ENCODE measurements at regions not wholly inside any gene's neighbourhood (a gene's known extent, or its start where the extent isn't known, plus 50 kb on each side); places are given as distances from the start of the nearest gene placed in this dataset.

- TF ChIP-seq, protein P1, sequence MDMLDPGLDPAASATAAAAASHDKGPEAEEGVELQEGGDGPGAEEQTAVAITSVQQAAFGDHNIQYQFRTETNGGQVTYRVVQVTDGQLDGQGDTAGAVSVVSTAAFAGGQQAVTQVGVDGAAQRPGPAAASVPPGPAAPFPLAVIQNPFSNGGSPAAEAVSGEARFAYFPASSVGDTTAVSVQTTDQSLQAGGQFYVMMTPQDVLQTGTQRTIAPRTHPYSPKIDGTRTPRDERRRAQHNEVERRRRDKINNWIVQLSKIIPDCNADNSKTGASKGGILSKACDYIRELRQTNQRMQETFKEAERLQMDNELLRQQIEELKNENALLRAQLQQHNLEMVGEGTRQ (IDR thresholded peaks at IDR 0.05; ENCODE audit: low read depth, low read length), result no peak
Measured at GRCh38 chr9:107548298-107549142, 59.0 kb upstream of the KLF4 start (continued).

GRCh38 chr9:107547772-107548297, 58.3 kb upstream of the KLF4 start:
- dilution Hi-C loops (cut with HindIII; ENCODE audit: low sequenced_read_pairs, unreplicated experiment) (no loop called here), intact Hi-C loops (cut with micrococcal nuclease) (loop anchor here (1.0 to 5.0 kb wide), 2 partner anchors 59 to 184 kb away; partner anchors contain the start of gene KLF4)
- peak overlapping the region; percentile 33; the same call in 1 of the 2 replicates for H3K4me2 ChIP-seq (ENCODE audit: low read depth, low read length)
- TF ChIP-seq MAFK (IDR thresholded peaks at IDR 0.05; ENCODE audit: low read depth, low read length) (no peak), RCOR1 (IDR thresholded peaks at IDR 0.05; ENCODE audit: insufficient replicate concordance, low read length) (no peak), RAD21 (IDR thresholded peaks at IDR 0.05; ENCODE audit: low read length) (no peak), CEBPB (IDR thresholded peaks at IDR 0.05; ENCODE audit: low read depth, low read length) (no peak), SMC3 (IDR thresholded peaks at IDR 0.05; ENCODE audit: low read depth, low read length) (no peak), POLR2A (IDR thresholded peaks at IDR 0.05; ENCODE audit: low read depth, low read length) (no peak), CHD1 (IDR thresholded peaks at IDR 0.05; ENCODE audit: low read depth, low read length) (no peak), NFE2L2 (IDR thresholded peaks at IDR 0.05; ENCODE audit: low read depth, low read length) (no peak), ELK1 (IDR thresholded peaks at IDR 0.05; ENCODE audit: borderline replicate concordance, low read depth, low read length) (no peak), FOS (IDR thresholded peaks at IDR 0.05; ENCODE audit: low read depth, low read length) (no peak), MXI1 (IDR thresholded peaks at IDR 0.05; ENCODE audit: borderline replicate concordance, low read depth, low read length) (no peak)
- TF ChIP-seq, protein P1 (IDR thresholded peaks at IDR 0.05; ENCODE audit: low read depth, low read length), result no peak

More at GRCh38 chr9:107547772-107548297, 58.3 kb upstream of the KLF4 start:
- H2BK20ac ChIP-seq (ENCODE audit: low read depth, low read length), result peak overlapping the region; percentile 96
- H3K27ac ChIP-seq (ENCODE audit: insufficient read depth, low read length), result peak overlapping the region; percentile 84
- POLR2A ChIA-PET (ENCODE audit: unreplicated experiment), result no interaction called here
- H2AK5ac ChIP-seq (ENCODE audit: low read depth, low read length), result peak overlapping the region; percentile 96
- H3K79me1 ChIP-seq (ENCODE audit: low read depth in 1 of 2, low read length in 2 of 2), result no peaks in the 10 kb centered on the region
- peak overlapping the region; percentile 95 for H4K91ac ChIP-seq (ENCODE audit: insufficient read depth, low read depth, low read length)
- H3K18ac ChIP-seq (ENCODE audit: low read depth, low read length), result peak overlapping the region; percentile 90
- H2AFZ ChIP-seq (replicated peaks; ENCODE audit: low read length, poor library complexity), result peak overlapping the region; percentile 82
- H2AK9ac ChIP-seq (replicated peaks; ENCODE audit: low read depth, low read length, poor library complexity), result peak overlapping the region; percentile 76
- H3K9me1 ChIP-seq (ENCODE audit: insufficient read depth, low read length), result peaks cover 6% of the 10 kb centered on the region; the same call in 1 of the 2 replicates
- peak overlapping the region; percentile 76; the same call in 1 of the 2 replicates for H4K5ac ChIP-seq (ENCODE audit: low read depth, low read length)
- no peak for DNase-seq
- H4K8ac ChIP-seq (ENCODE audit: low read depth in 2 of 2, low read length in 2 of 2), result peak overlapping the region; percentile 90 to 93
- H3K36me3 ChIP-seq (ENCODE audit: control insufficient read depth, insufficient read depth, low read length), result no peaks in the 10 kb centered on the region
- in situ Hi-C loops (cut with MboI; ENCODE audit: low sequenced_read_pairs), result no loop called here
- peak overlapping the region; percentile 98 for H2BK120ac ChIP-seq (ENCODE audit: low read depth, low read length)
- CTCF ChIA-PET, result no interaction called here
- H2BK5ac ChIP-seq (ENCODE audit: low read depth, low read length, poor library complexity, severe bottlenecking), result peak overlapping the region; percentile 9
- peaks cover 12% of the 10 kb centered on the region for H3K4me1 ChIP-seq (ENCODE audit: control insufficient read depth, insufficient read depth, low read length)
- BruUV-seq (replicated peaks), result no TSS peak
- H3K23ac ChIP-seq (ENCODE audit: low read depth, low read length), result peak overlapping the region; percentile 75
- ATAC-seq (ENCODE audit: low read depth), result peak; percentile 23
- H3K27me3 ChIP-seq (ENCODE audit: control insufficient read depth, insufficient read depth, low read length), result no peaks in the 10 kb centered on the region
- no peaks in the 10 kb centered on the region for H3K9me3 ChIP-seq (ENCODE audit: control insufficient read depth, insufficient read depth, low read length)
- H3K4me3 ChIP-seq (ENCODE audit: insufficient read depth, low read depth, low read length), result no peak overlapping the region
- peak overlapping the region; percentile 44; the same call in 1 of the 2 replicates for H3K56ac ChIP-seq (ENCODE audit: extremely low read depth, insufficient read depth, low read length)
- peak overlapping the region; percentile 74; the same call in 2 of the 3 replicates for H2BK15ac ChIP-seq (ENCODE audit: low read depth, low read length)
- no peaks in the 10 kb centered on the region for H4K20me1 ChIP-seq (ENCODE audit: insufficient read depth, low read length)
- peak overlapping the region; percentile 38; the same call in 1 of the 2 replicates for H3K9ac ChIP-seq (ENCODE audit: low read depth, low read length)
- peak overlapping the region; percentile 90 for H3K14ac ChIP-seq (replicated peaks; ENCODE audit: low read depth, low read length)
- 90% methylated on average over 3 of the region's 3 CpGs; no CpG with 5 or more reads in 1 of the 2 experiments for WGBS, 2 experiments (ENCODE audit: extremely low coverage in 2 of 2, insufficient read length in 1 of 2)
- H3K4ac ChIP-seq (ENCODE audit: low read depth, low read length), result peak overlapping the region; percentile 98
